ENCODE measurements at regions not wholly inside any gene's neighbourhood (a gene's known extent, or its start where the extent isn't known, plus 50 kb on each side); places are given as distances from the start of the nearest gene placed in this dataset.
A peak's percentile ranks its signal among the peaks of the same experiment; 100 is the strongest.

DNA sequence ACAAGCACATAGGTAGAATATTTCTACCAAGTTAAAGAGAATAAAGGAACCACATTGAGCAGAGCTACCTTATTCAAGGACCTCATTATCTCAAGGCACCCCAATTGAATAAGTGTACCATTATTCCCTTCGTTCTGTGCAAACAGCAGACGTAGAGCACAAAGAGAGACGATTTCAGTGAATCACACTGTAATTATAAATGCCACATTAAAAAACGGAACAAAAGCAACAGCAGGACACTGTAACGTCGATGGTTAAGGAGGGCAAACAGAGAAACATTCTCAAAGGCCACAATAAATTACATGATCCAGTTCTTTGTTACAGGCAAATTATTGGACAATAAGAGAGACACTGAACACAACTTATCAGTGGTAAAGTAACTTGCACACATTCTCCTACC, 644.1 kb upstream of the TENM3 start:
- no peak for DNase-seq
- intact Hi-C loops (cut with DNase I) = no loop called here

GRCh38 chr4:181601103-181601502, 642.1 kb upstream of the TENM3 start:
- intact Hi-C loops (cut with DNase I) = no loop called here
- DNase-seq = no peak

GRCh38 chr4:181604546-181604945, 638.7 kb upstream of the TENM3 start:
- no peak for DNase-seq
- intact Hi-C loops (cut with DNase I) = no loop called here

DNA sequence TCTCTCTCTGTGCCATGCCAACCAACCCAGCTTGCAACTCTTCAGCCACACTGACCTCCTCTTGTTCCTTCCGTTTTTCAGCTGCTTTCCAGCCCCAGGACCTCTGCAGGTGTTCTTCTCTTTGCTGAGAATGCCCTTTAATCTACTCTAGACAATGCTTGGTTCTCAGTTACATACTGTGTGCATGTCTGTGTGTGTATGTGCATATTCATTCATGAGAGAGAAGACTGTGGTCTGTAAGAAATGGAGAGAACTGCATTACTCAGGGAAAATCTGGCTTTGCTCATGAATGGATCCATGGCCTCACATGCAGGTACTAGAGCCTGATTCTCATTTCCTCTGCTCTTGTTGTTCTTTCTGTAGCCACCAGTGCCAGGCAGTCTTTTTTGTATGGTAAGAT, 636.9 kb upstream of the TENM3 start:
- intact Hi-C loops (cut with DNase I) = no loop called here
- DNase-seq = peak in 1 of 10 donors; percentile 42

GRCh38 chr4:181608181-181608580, 635.0 kb upstream of the TENM3 start:
- intact Hi-C loops (cut with DNase I) = no loop called here
- no peak for DNase-seq

DNA sequence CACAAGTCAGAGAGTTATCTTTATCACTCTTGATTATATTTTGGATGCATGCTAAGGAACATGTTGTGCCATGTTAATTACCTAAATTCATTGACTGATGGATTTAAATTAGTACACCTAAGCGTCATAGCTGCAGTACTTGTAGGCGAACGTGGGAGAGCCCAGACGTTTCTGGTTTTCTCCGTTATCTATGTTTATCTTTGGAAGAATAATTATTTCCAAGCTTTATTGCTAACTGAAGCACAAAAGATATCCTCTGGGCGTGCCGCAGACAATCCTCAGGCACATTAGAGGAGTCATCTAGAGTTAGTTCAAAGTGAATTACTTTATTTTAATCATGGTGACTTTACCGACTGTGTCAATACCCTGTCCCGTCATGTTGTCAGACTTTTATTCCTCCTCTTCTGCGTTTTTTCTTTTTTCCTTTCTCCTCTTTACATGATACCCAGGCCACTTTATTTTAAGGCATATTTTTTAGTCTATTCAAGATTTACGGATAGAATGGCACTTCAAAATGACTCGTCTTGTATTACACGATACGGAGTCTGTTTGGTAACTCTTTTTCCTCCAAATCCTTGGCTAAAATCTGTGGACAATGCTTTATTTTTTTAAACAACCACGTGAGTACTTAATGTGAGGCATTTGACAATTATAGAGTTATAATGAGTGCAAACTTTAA, 632.0 kb upstream of the TENM3 start:
- intact Hi-C loops (cut with DNase I) = no loop called here
- no peak for DNase-seq

DNA sequence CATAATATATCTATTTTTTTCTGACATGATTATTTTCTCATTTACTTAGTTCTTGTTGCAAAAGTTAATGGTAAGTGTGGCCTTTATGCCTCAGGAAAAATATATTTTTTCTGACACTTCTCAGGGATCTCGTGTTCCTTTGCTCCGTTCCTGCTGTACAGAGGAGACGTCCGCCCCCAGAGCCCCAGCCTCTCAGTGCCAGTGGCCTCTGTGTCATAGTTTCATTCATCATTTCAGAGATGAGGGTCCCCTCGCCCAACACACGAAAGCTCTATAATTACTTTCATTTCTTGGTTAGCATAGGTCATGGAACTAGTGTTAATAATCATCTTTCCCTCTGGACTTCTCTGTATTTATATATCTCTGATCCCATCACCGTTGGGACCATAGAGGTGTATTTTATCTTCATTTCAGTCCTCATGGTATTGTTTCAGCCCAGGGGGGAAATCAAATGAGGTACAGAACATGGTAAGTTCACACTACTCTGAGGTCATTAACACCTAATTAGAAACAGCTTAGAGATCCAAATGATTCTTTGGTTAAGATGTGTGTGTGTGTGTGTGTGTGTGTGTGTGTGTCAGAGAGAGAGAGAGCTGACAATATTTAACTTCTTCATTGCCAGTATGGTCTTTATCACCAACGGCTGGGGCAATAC, 631.1 kb upstream of the TENM3 start:
- intact Hi-C loops (cut with DNase I) = no loop called here
- DNase-seq = no peak

- intact Hi-C loops (cut with DNase I) = no loop called here
- DNase-seq = no peak
These were observed 630.0 kb upstream of the TENM3 start for GRCh38 chr4:181613200-181613599.

DNA sequence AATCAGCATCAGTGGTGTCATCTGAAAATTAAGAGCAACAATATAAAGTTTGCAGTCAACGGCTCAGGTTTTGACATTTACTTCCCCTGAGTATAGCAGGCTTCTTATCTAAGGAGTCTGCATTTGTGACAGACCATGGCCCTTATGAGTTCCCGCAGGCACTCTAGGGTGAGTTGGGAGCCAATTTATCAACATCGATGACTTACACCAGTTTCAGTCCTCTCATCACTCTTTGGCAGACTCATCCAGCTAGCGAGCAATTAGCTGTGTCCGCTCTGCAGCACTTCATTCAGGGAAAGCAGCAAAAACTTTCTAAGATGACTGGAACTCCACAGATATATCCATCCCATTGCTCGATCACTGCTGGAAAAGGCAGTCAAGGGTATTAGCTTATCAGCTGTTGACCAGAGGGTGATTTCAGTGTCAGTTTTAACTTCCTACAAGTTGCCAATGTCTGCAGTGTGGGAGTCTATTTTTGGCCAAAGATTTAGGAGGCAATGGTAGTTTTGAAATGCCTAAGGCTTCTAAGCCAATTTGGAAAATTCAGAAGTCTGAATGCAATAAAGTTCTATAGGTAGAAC, 625.1 kb upstream of the TENM3 start:
- DNase-seq = no peak
- intact Hi-C loops (cut with DNase I) = no loop called here

GRCh38 chr4:181618896-181619295, 624.3 kb upstream of the TENM3 start:
- DNase-seq = no peak
- intact Hi-C loops (cut with DNase I) = no loop called here

- no peak for DNase-seq
- intact Hi-C loops (cut with DNase I) = no loop called here
These were observed 623.6 kb upstream of the TENM3 start for GRCh38 chr4:181619651-181620050.

DNA sequence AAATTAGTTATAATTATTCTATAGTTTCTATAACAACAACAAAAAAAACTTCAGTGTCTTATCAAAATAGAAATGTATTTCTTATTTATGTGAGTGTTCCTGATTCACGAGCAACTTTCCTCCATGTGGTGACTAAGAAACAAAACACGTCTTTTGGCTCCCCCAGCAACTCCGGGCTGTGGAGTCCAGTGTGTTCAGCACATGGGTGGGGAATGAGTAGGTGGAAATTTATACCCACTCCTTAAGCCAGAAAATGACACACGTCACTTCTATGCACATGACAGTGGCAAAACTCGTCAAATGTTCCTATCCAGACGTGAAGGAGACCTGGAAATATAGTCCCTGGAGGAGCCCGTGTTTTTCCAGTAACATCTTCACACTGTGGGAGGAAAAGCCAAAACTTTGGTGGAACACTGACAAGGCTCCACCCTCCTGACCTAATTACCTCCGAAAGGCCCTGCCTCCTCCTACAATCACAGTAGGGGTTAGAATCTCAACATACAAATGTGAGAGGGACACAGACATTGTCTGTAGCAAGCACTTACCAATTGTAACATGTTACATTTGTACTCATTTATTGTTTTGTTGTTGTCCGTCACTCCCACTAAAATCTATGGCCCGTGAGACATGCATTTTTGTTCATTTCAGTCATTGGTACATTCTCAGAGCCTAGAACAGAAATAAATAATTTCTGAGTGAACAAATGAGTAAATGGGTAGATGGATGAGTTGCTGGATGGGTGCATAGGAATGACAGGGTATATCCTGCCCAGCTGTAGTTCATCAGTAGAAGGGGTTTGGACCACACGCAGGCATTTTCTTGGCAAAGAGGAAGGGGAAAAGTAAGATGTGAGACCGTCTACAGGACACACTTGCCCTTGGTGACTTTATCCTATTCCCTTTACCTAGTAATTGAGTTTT, 605.8 kb upstream of the TENM3 start:
- intact Hi-C loops (cut with DNase I) = no loop called here
- DNase-seq = no peak

DNA sequence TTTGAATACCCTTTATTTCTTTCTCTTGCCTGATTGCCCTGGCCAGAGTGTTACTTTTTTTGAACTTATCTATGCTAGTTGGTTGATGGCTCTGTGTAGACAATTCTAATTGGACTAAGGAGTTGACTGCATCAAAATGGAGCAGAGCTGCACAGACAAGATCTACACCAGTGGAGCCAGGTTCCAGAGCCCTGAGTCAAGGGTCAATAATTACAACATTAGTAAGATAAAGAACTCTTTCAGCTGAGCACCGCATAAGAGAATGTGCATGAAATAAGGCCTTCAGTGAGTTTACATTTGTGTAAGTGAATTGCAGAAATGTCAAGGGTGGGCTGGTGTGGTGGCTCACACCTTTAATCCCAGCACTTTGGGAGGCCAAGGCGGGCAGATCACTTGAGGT, 599.7 kb upstream of the TENM3 start:
- intact Hi-C loops (cut with DNase I) = no loop called here
- no peak for DNase-seq

GRCh38 chr4:181645489-181645888, 597.7 kb upstream of the TENM3 start:
- DNase-seq = no peak
- intact Hi-C loops (cut with DNase I) = no loop called here

DNA sequence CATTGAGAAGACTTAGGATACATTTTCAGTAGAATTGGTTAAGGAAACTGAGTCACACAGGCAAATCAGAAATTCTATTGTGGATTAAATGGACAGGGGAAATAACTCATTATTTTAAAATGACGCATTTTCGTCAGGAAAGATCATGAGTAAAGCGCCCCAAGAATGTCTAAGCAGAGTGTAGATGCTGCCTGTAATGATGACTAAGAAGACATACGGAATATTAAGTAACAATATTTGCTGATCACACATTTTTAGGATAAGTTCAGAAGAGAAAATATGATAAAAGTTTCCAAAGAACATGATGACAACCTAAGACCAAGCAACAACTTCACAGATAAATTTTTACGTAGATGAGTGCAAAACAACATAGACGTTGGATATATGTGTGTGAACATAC, 596.3 kb upstream of the TENM3 start:
- intact Hi-C loops (cut with DNase I) = no loop called here
- DNase-seq = no peak

DNA sequence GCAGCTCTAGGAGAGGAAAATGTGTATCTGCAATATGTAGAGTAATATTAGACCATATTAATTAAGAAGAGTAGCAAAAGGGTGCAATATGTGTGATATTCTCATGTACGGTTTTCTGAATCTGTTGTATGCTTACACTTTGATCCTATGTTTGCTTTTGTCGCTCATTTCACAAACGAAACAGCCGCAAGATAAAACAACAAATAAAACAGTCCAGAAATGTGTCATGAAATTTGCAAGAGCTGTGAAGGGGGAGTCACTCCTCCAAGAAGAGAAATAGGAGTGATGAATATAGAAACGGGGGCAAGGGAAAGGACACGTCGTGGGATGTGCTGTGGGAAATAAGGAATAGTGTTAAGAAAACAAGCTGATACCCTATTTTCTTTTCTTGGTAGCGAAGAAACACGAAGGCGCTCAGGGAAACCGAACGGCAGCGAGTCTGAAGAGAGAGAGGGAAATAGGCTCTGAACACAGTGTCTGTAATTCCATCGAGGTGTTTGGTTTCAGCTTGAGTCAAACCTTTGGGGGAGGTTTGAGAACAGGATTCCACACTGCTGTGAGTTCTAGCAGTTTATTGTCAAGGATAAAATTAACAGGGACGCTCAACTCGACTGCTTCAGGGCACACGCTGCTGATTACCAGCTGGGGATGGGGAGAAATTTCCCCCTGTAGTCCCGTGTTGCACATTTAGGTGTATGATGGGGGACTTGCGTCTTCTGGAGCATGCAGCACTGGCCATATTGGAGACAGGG, 595.6 kb upstream of the TENM3 start:
- intact Hi-C loops (cut with DNase I) = no loop called here
- DNase-seq = peak in 1 of 10 donors; percentile 77

DNA sequence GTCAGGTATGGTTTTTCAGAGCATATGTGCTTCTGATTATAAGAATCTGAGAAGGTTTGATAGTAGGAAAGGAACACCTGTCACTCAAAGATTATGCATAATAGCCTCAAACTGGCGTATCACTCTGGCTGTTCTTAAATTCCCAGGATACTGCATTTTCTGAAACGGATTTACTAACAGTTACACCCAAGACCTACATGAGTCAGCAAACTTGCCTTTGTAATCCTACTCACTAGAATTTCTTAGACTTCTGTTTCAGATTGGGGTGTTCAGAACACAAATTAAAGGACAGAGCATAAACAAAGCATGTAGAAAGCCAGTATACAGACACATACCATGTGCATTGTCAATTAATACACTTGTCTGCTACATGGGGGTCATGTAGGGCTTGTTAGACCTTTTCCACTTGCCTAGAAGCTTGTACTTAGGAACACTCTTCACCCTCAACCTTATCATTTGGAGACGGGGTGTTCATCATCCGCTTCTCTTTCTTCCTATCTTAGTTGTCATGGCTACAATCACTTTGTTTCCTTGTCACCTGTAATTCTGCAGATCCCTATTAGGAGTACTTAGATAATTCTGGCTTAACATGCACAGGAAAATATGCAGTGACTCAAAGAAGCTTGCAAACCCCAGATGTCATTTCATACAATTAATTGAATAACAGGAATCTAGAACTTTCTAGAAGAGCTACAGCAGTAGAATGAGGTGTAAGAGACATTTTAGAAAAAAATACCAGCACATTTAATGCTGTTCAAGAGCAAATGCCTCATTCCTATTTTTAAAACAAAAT, 593.0 kb upstream of the TENM3 start:
- no peak for DNase-seq
- intact Hi-C loops (cut with DNase I) = no loop called here

- DNase-seq = no peak
- intact Hi-C loops (cut with DNase I) = no loop called here
These were observed 586.5 kb upstream of the TENM3 start for GRCh38 chr4:181656748-181657147.

DNA sequence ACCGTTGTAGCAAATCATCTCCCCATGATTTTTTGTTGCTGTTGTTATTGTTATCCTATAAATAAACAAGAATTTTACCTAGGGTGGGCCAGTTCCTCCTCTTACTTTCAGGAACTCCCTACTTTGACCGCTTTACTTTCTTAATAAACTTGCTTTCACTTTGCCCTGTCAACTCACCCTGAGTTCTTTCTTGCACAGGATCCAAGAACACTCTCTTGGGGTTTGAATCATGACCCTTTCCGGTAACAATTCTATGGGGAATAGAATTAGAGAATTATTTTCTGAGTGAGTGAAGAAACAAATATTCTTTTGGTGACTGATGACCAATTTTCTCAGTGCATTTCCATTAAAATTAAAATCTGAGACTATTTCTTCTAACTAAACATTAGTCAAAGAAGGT, 584.0 kb upstream of the TENM3 start:
- DNase-seq = no peak
- intact Hi-C loops (cut with DNase I) = no loop called here

- DNase-seq = no peak
- intact Hi-C loops (cut with DNase I) = no loop called here
These were observed 583.3 kb upstream of the TENM3 start for GRCh38 chr4:181659876-181660275.
